ENCODE measurements at regions not wholly inside any gene's neighbourhood (a gene's known extent, or its start where the extent isn't known, plus 50 kb on each side); places are given as distances from the start of the nearest gene placed in this dataset.

DNA sequence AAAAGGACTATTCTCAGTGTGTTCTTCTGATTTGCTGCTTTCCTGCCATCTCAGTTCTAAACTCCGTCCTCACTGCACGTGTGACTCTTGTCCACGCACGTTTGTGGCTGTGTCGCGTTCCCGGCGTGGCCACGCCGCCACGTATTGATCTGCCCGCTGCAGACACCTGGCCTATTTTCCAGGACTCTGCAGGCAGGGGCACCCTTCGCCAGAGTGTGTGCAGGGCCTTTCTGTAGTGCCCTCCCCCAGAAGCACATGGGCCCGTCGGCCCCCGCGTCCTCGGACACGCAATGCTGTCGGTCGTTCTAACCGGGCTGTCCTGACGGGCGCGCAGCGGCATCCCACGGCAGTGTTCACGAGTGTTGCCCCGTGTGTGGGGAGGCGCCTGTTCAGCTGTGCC, 87.6 kb downstream of the YTHDF1 start:
- DNase-seq (ENCODE audit: low read depth), result no peak

DNA sequence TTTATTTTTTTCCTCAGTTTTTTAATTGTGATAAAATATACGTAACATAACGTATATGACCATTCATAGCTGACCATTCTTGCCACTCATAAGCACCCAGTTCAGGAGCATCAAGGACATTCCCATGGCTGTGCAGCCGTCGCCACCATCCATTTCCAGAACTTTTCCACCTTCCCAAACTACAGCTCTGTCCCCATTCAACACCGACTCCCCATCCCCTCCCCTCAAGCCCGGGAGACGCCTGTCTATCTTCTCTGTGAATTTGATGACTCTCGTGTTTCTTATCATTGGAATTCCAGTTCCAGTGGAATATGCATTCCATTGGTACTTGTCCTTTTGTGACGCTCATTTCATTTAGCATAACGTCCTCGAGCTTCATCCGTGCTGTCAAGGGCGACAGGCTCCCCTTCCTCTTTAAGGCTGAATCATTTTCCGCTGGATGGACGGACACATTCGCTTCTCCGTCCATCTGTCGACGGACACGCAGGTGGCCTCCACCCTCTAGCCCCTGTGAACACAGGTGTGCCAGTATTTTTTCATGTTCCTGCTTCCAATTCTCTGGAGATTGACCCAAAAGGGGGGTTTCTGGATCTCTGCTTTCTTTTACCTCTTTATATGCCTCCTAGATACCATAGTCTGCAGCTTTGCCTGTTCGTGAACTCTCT, 88.1 kb downstream of the YTHDF1 start:
- DNase-seq (ENCODE audit: low read depth), result no peak

DNA sequence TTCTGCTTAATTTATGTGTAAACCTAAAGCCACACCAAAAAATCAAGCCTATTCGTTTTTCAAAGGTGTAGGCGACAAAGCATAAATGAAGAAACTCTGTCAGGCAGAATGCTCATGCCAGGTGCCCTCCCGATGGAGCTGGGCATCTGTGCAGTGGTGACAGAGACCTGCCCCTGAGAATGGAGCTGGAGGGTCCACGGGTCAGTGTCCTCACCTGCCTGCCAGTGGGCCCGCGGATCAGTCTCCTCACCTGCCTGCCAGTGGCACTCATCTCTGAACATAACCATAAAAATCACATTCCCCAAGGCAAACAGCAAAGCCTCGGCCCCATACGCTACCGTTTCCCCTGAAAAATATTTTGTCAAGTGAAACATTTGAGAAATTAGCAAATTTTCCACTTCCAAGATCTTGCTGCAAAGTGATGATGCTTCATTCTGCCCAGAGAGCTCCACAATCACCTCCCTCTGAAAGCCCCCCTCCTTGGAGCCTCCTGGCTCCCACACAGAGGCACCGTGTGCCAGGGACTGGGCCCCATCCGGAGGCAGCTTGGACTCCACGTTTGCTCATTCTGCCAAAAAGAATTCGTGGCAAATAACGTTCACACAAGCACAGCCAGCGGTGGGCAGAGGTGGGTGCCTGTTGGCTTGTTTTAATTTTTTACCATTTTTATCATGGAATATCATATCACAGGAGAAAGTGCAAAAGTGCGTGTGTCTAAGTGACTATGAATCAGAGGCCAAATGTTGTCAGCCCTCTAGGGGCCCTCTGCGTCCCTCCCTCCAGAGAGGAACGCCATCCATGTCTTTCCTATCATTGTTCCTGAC, 88.8 kb downstream of the YTHDF1 start:
- no peak for DNase-seq (ENCODE audit: low read depth)

DNA sequence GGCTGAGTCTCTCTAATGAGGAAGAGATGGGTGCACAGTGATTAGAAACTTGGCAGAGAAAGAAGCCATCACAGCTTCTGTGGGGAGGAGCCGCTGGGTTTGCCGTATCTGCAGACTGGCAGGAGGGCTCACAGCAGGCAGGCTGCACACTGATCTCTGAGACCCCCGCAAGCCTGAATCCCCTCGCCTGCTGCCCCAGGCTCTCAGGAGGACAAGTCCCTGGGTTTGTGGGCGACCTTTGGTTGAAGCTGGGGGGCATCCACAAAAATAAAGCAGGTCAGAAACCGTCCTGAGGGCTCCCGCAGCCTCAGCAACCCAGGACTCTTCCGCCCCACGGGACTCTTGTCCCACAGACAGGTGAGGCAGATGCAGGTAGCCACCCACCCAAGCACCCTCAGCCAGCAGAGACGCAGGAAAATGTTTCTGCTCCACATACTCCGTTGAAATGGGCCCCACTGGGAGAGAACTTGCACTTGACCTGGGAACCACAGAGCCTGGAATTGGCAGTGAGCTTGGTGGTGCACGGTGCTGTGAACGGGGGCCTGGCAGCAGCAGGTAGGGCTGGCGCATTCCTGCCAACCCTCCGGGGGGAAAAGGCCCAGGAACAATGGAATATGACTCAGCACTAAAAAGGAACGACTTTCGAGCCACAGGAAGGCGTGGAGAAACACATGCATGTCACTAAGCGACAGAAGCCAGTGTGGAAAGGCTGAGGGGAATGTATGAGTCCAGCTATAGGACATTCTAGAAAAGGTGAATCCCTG, 89.9 kb downstream of the YTHDF1 start:
- DNase-seq (ENCODE audit: low read depth), result no peak

DNA sequence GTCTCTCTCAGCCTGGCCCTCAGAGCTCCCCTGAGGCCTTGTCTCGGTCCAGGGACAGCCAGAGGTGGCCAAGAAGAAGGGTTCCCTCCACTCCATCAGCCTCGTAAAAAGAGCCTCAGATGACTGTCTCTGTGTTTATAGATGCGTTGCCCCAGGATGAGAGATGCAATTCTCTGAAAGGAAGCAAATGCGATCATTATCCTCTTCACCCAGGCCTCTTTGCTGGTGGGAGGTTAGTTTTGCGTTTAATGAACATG, 90.4 kb downstream of the YTHDF1 start:
- DNase-seq (ENCODE audit: low read depth), result no peak

DNA sequence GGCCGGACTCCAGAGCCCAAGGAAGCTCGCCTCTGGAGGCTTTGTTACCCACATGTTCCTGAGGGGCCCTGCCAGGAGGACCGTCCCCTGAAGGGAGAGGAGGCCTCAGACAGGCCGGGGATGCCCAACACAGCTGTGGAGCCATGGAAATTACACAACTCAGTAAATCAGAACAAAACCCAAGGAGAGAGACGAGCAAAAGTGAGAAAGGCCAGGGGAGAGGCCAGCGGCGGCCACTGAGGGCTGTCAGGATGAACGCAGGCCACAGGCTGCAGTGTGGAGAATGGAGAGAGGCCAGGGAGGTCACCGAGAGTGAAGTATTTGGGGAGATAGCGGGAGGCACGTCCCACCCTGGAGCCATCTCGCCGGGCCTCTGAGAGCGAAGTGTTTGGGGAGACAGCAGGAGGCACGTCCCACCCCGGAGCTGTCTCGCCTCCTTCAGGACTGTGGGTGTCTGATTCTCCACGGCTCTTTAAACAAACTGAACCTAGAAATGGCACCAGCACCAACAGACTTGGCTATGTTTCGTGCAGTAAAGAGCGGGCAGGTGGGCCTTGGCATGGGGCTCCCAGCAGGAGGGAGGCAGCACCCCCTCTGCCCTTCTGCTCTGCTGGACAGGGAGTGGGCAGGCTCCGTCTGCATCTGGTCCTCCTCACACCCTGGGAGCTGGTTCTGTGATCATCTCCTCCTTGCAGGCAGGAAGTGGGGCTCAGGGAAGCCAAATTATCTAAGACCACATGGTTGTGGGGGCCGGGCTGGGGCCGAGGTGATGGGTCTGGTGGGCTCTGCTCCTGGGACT, 91.0 kb downstream of the YTHDF1 start:
- DNase-seq (ENCODE audit: low read depth), result no peak

DNA sequence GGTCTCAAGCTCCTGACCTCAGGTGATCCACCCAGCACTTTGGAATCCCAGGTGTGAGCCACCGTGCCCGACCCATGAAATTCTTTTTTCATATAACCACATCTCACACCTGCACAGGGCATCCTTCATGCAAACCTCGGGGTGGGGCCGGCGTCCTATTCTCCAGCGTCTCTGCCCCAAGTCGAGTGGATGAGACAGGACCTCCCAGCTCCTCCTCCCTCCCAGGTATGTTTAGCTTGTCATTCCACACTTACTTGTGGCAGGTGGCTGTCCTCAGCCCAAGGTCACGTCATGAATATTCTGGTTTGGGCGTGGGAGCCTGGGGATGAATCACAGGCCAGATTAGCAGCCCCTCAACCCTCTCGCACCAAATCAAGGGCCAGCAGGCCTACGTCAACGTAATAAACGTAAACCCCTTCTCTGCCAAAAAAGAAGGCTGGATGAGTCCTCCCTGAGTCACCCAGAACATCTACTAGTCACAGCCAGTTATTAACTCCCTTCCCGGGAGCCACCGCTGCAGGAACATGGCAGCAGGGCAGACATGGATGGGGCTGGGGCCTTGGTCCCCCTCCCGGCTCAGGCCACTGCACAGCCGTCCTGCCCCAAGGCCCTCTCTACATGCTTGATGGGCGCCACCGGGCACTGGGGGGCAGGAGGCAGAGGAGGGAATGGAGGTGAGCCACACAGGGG, 91.7 kb downstream of the YTHDF1 start:
- DNase-seq (ENCODE audit: low read depth), result no peak

DNA sequence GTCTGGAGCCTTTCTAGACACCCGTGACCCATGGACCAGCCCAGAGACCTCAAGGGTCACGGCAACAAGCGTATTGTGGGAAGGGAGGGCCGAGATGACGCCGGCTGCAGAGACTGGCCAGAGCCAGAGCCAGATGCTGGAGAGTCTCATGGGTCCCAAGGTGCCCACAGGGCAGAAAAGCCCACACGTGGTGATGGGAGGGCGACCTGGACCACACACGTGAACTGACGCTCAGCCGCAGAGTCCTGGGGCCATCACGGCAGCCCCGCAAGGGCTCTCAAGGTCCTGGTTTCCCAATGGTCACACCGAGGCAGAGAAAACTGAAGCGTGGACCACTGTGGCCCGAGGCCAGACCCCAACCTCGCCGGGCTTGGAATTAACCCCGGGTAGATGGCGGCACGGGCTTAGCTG, 92.6 kb downstream of the YTHDF1 start:
- no peak for DNase-seq (ENCODE audit: low read depth)

DNA sequence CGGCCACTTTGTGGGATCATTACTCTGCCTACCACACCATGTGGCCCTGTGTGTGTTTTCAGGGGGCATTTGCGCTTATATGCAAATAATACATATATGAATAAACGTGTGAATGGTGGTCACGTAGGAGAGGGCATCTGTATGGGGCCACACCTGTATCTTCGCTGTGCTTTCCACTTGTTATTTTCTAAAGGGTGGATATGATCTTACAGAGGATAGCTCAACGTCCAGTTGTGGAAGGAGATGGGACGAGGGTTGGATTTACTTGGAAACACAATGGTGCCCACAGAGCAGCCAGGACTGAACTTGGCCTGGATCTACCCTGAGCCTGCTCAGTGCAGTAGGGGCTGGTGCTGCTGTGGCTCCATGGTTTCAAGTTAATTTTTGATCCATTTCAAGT, 93.3 kb downstream of the YTHDF1 start:
- no peak for DNase-seq (ENCODE audit: low read depth)

DNA sequence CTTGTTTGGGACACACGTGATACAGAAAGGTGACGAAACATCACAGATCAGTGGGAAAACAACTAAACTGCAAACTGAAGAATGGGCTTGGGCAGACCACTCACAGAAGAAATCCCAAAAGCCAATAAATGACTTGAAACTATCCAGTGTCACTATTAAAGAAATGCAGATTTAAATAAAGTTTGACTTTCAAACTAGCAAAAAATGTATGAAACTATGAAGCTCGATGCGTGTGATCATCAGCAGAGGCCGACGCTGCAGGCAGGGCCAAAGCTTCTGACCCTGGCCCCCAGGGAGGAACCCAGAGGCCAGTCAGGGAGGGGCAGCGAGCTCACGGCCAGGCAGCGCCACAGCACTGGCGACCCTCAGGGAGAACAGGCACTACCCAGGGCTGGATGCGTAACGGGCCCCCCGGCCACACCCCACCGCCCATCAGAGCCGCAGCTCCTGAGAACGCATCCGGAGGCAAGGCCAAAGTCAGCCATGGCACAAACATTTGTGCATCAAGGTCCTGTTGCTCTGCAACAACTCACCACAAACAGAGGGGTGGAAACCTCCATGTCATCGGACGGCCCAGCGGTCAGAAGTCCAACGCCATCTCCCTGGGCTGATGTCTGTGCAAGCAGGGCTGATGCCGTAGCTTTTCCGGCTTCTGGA, 94.1 kb downstream of the YTHDF1 start:
- no peak for DNase-seq (ENCODE audit: low read depth)

DNA sequence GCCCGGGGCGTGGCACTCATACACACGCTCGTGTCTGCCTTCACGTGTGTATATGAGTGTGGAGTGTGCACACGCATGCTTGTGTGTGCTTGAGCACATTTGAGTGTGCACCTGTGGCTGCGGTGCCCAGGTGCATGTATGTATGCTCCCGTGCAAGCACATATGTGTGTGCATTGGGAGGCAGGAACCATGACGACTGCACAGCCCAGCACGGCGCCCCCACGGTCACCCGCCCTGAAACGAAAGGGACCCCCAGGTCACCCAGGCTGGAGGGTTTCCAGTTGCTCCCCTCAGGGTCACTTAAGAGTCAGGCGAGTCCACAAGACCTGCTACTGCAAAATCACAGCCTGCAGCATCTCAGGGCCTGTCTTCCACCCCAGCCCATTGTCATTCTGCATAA, 94.7 kb downstream of the YTHDF1 start:
- no peak for DNase-seq (ENCODE audit: low read depth)

DNA sequence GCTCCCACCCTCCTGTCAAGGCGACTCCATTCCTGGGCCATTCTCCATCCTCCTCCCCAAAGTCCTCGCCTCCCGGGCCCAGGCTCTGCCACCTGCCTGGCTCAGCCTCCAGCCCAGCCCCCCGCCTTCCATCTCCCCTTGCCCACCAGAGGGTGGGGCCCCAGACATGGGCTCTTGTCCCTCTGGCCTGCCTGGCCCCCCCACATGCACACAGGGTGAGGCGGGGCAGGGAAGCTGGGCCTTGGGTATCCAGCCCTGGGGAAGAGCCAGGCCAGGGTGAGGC, 95.2 kb downstream of the YTHDF1 start:
- no peak for DNase-seq (ENCODE audit: low read depth)

DNA sequence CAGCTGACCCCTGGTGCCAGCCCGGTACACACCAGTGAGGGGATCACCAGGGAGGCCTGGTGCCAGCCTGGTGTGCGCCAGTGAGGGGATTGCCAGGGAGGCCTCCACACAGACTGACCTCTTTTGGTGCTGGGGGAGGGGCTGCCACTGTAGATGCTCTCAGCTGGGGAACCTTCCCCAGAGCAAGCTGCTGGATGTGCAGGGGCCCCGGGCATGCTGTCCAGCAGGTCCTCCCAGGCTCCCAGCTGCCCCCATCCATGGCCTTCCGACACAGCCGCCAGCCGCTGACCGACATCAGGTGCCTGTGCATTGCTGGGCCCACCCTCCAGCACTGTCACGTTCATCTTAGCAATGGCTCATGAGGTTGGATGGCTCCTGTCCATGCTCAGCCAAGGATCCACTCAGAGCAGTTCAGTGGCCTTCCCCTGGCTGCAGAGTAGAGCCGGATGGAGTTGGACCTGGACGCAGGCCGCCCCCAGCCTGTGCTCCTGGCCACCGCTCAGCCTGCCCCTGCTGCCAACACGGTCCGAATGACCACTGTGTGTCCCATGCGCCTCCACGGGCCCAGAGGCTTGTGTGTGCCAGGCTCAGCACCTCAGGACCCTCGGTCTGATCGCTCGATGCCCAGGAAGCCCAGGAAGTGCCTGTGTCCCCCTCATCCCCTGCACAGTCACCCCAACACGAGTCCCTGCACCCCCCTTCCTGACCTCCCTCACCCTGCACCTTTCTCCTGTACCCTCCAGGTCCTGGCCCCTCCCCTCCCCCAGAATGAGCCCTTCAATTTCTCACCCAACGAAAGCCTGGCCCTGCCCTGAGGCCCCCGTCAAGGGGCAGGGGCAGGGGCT, 95.7 kb downstream of the YTHDF1 start:
- no peak for DNase-seq (ENCODE audit: low read depth)

DNA sequence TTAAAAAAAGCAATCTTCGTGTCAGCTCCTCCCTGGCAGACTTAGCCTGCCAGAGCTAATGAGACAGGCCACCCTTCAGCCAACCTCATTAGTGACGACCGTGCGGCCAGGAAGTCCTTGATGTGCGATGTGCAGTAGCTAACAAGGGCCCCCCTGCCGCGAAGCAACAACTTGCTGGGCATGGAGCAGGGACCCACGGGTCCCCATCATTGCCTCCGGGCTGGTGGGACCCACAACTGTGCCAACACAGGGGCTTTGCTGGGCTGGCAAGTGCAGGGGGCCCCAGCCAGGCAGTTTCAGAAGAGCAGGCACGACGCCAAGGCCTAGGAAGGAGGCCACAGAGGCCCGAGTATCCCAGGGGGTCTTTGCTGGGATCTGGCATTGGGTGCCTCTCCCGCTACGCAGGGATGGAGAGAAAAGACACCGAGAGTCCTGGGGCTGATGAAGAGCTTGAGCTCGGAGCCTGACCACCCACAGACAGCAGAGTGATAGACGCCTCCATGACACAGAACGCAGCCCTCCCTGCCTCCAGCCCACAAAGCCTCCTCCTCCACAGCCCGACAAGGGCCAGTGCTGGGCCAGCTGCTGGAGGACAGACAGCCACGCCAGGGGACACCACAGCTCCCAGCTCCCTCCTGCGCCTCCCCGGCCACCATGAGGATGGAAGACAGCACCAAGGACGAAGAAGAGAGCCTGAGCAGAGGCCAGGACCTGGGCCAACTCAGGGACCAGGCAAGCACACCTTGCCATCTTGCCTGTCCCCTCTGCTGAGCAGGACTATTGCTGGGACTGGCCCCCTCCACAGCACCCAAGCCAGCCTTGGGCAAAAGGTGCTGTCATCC, 96.6 kb downstream of the YTHDF1 start:
- DNase-seq (ENCODE audit: low read depth), result no peak

DNA sequence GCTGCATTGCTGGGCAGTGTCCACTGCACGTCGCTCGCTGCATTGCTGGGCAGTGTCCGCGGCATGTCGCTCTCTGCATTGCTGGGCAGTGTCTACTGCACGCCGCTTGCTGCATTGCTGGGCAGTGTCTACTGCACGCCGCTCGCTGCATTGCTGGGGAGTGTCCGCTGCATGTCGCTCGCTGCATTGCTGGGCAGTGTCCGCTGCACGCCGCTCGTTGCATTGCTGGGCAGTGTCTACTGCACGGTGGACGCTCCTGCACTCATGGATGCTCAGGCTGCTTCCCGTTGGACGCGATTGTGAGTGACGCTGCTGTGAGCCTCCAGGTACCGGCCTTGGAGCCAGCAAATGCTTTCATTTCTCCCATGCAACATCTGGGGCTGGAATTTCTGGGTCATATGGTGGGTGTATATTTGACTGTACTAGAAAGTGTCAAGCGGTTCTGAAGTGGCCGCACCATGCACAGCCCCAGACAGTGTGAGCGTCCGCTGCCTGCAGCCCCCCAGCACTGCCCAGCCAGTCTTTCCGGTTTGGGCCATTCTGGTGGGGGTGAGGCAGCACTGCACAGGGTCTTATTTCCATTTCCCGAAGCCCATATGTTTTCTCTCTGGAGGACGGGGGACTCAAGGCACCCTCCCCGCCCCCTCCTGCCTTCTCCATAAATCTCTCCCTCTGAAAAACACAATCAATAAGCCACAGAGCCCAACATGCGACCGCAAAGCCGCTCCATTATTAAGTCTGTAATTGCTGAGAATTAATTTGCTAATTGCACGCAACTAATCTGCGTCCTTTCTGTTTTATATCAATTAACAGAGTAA, 97.4 kb downstream of the YTHDF1 start:
- no peak for DNase-seq (ENCODE audit: low read depth)

DNA sequence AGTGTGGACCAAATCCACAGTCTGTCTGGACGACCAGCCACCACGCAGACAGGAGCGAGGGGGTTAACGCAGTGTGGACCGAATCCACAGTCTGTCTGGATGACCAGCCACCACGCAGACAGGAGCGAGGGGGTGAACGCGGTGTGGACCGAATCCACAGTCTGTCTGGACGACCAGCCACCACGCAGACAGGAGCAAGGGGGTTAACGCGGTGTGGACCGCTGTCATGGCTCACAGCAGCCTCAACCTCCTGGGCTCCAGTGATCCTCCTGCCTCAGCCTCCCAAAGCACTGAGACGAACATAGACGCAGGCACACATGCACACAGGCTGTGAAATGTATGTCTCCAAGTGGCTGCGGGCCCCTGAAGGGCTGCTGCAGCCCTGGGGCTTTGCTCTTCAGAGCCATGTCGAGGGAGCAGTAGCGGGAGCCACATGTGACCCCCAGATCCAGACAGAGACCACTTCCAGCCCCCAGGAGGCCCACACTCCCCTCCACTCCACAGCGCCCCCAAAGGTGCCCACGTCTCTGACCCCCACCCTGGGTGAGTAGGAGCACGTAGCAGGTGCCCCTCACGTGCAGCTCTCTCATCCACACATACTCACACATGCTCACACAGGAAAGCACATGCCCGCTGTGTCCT, 98.1 kb downstream of the YTHDF1 start:
- no peak for DNase-seq (ENCODE audit: low read depth)

DNA sequence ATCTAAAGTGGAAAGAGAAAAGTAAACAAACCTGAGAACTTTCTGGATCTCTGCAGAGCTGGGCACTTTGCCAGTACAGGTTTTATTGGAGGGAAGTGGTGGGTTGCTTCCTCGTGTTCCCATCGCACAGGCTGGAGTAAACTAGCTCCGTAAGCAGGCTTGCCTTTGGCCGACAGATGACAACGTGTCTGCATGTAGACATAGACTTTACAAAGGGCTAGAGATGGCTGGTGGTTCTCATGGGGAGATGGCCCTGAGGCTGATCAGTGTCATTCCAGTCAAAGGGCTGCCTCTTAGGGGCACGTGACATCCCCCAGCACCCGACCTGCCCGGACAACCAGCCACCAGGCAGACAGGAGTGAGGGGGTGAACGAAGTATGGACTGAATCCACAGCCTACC, 98.8 kb downstream of the YTHDF1 start:
- DNase-seq (ENCODE audit: low read depth), result no peak

DNA sequence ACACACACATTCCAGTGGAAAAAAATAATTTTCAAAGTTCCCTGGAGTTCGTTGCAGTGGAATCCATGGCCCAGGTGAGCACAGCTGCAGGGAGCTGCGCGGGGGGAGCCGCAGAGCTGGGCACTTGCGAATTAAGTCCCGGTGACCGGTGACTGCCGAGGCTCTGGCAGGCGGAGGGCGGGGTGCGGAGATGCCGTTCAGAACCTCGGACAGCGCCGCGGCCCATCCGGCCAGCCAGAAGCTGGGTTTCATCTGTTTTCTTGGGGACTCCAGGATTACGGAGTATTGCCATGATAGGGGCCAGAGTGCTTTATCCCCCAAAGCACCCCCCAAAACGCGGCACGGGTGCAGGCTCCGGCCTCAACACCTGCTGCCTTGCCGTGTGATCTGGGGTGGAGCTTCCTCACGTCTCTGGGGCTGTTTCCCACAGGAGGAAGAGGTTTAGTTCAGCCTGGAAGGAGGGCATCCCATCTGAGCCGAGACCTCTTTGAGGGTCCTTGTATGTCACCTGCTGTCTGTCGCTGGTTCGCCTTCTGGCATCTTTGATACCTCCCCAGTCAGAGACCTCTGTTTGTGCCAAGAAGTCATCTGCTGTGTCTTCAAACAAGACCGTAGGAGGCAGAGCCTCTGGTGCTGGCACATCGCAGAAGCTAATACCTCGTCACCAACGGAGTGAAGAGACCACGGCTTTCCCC, 99.4 kb downstream of the YTHDF1 start:
- no peak for DNase-seq (ENCODE audit: low read depth)
